Endothelial cell of umbilical vein (primary cell): ENCODE measurements at regions not wholly inside any gene's neighbourhood (a gene's known extent, or its start where the extent isn't known, plus 50 kb on each side); places are given as distances from the start of the nearest gene placed in this dataset.

Experiments
- BruUV-seq: library from RNA; stranded (reverse); fragments of 400-500 nt; replicated peaks from 2 replicates; lab custom pipeline; 2021; lab: Mats Ljungman, UMichigan
- CTCF ChIA-PET: fragments of 300-600, 350-600 bp; sonication (Branson Sonifier 250); formaldehyde crosslinking; loops from one replicate; lab custom pipeline; 2021; ENCODE audit warnings: antibody characterized with exemption, inconsistent platforms; lab: Charles Lee
- POLR2A ChIA-PET: fragments of 300-600, 350-600 bp; sonication (Branson Sonifier 250); formaldehyde crosslinking; loops from one replicate; lab custom pipeline; 2021; ENCODE audit warnings: antibody characterized with exemption, inconsistent platforms; lab: Charles Lee
- DNase-seq: peaks from one replicate; pipeline ENCODE4 v3.0.0-alpha.2; 2011; ENCODE audit warnings: low read depth, low spot score
- FAIRE-seq: peaks from 2 replicates; lab custom pipeline; 2011; peaks lifted over from hg19 to GRCh38; lab: Jason Lieb, UNC
- H2AFZ ChIP-seq: 2 replicates; pipeline ENCODE4 v1.6.0; 2012; ENCODE audit warnings: low read depth, low read length, control low read depth, inconsistent platforms
- H3K27ac ChIP-seq: 2 replicates; pipeline ENCODE4 v1.5.1; 2011; ENCODE audit warnings: low read depth, mild to moderate bottlenecking, control low read depth, low read length, moderate library complexity; ENCODE audit not compliant: insufficient read depth
- H3K27me3 ChIP-seq, 2 experiments: 2 replicates each; pipeline versions ENCODE4 v1.6.0 to v1.6.1; 2011; ENCODE audit warnings: low read length in 2 of 2, mixed read lengths in 1 of 2; ENCODE audit not compliant: control insufficient read depth in 2 of 2, insufficient read depth in 2 of 2
- H3K36me3 ChIP-seq, 2 experiments: 2 replicates in 1 of 2; 3 replicates in 1 of 2; pipeline ENCODE4 v1.5.1; 2011; ENCODE audit warnings: low read length in 2 of 2, mild to moderate bottlenecking in 1 of 2, moderate library complexity in 1 of 2; ENCODE audit not compliant: control insufficient read depth in 2 of 2, insufficient read depth in 2 of 2; ENCODE audit errors: extremely low read depth in 1 of 2
- H3K4me1 ChIP-seq: 3 replicates; pipeline ENCODE4 v1.5.1; 2011; ENCODE audit warnings: mild to moderate bottlenecking, low read length; ENCODE audit not compliant: control insufficient read depth, insufficient read depth; ENCODE audit errors: extremely low read depth
- H3K4me2 ChIP-seq: 2 replicates; pipeline ENCODE4 v1.6.1; 2011; ENCODE audit warnings: low read length, control low read depth, mixed read lengths; ENCODE audit not compliant: insufficient read depth
- H3K4me3 ChIP-seq, 3 experiments: fragments of 200-600 bp in 1 of 3; sonication (generic), shearing (Covaris generic) in 1 of 3; replicated peaks in 1 of 3; 2 replicates each; pipeline ENCODE4 v1.5.1; 2011 to 2016; ENCODE audit warnings: control low read depth in 3 of 3, low read length in 3 of 3, mild to moderate bottlenecking in 2 of 3, inconsistent platforms in 1 of 3, low read depth in 1 of 3, moderate library complexity in 1 of 3; ENCODE audit not compliant: insufficient read depth in 1 of 3
- H3K79me2 ChIP-seq: 2 replicates; pipeline ENCODE4 v1.6.0; 2012; ENCODE audit warnings: low read length, inconsistent platforms; ENCODE audit not compliant: control insufficient read depth, insufficient read depth
- H3K9ac ChIP-seq: replicated peaks from 2 replicates; pipeline ENCODE3; 2011; ENCODE audit warnings: low read length, control low read depth; ENCODE audit not compliant: insufficient read depth; ENCODE audit errors: extremely low read depth
- H3K9me1 ChIP-seq: replicated peaks from 3 replicates; pipeline ENCODE4 v1.6.0; 2011; ENCODE audit warnings: mild to moderate bottlenecking, low read length; ENCODE audit not compliant: control insufficient read depth, insufficient read depth; ENCODE audit errors: extremely low read depth
- H3K9me3 ChIP-seq: replicated peaks from 2 replicates; pipeline ENCODE4 v1.5.1; 2012; ENCODE audit warnings: low read length, inconsistent platforms; ENCODE audit not compliant: control insufficient read depth, insufficient read depth
- H4K20me1 ChIP-seq: replicated peaks from 2 replicates; pipeline ENCODE3; 2011; ENCODE audit warnings: mild to moderate bottlenecking, low read length; ENCODE audit not compliant: control insufficient read depth, insufficient read depth; ENCODE audit errors: extremely low read depth
- EZH2 ChIP-seq: IDR thresholded peaks from 2 replicates; pipeline ENCODE4 v1.6.1; 2012; ENCODE audit warnings: borderline replicate concordance, low read depth, mild to moderate bottlenecking, moderate library complexity, low read length, inconsistent platforms; ENCODE audit not compliant: severe bottlenecking
- FOS ChIP-seq: IDR thresholded peaks from 2 replicates; pipeline ENCODE4 v1.6.1; 2011; ENCODE audit warnings: mild to moderate bottlenecking, low read length, moderate library complexity, borderline replicate concordance; ENCODE audit not compliant: insufficient read depth
- GATA2 ChIP-seq: IDR thresholded peaks from 2 replicates; pipeline ENCODE4 v1.7.0; 2011; ENCODE audit warnings: low read depth, mild to moderate bottlenecking, moderate library complexity, mixed read lengths, low read length; ENCODE audit not compliant: insufficient read length, insufficient read depth
- JUN ChIP-seq: IDR thresholded peaks from 2 replicates; pipeline ENCODE4 v1.6.1; 2011; ENCODE audit warnings: borderline replicate concordance, low read depth; ENCODE audit not compliant: insufficient read length, insufficient read depth
- MYC ChIP-seq: IDR thresholded peaks from one replicate; pipeline ENCODE4 v1.6.1; 2011; ENCODE audit warnings: mild to moderate bottlenecking, low read depth, low read length
- POLR2A ChIP-seq: IDR thresholded peaks from 2 replicates; pipeline ENCODE4 v1.6.1; 2012; ENCODE audit warnings: low read depth, mild to moderate bottlenecking, control low read depth, low read length
- POLR2AphosphoS5 ChIP-seq: IDR thresholded peaks from 2 replicates; pipeline ENCODE4 v1.6.1; 2012; ENCODE audit warnings: low read depth, mild to moderate bottlenecking, control low read depth, low read length, moderate library complexity; ENCODE audit not compliant: insufficient read depth
- dilution Hi-C: fragments of 300-500 bp; cut with MboI; formaldehyde crosslinking; loops from one replicate; pipeline ENCODE4 v1.15.0; 2019; ENCODE audit warnings: low sequenced_read_pairs; ENCODE audit not compliant: extremely low pct_ligation_motif_present
- intact Hi-C: fragments of 100-400 bp; cut with micrococcal nuclease; formaldehyde crosslinking; loops from one replicate; pipeline ENCODE4 v1.10.0; 2022
- TF ChIP-seq, protein P1 (sequence below): IDR thresholded peaks from 2 replicates; pipeline ENCODE4 v1.6.1; 2011; ENCODE audit not compliant: insufficient read depth, insufficient read length
- TF ChIP-seq, protein P2 (sequence below), 2 donors: IDR thresholded peaks; 1 replicate in 1 of 2; 2 replicates in 1 of 2; pipeline ENCODE4 v1.5.1; 2011; ENCODE audit warnings: low read length in 2 of 2, mild to moderate bottlenecking in 2 of 2, moderate library complexity in 2 of 2, control low read depth in 1 of 2, inconsistent platforms in 1 of 2, low read depth in 1 of 2; ENCODE audit not compliant: insufficient read depth in 1 of 2; ENCODE audit errors: extremely low read depth in 1 of 2

DNA sequence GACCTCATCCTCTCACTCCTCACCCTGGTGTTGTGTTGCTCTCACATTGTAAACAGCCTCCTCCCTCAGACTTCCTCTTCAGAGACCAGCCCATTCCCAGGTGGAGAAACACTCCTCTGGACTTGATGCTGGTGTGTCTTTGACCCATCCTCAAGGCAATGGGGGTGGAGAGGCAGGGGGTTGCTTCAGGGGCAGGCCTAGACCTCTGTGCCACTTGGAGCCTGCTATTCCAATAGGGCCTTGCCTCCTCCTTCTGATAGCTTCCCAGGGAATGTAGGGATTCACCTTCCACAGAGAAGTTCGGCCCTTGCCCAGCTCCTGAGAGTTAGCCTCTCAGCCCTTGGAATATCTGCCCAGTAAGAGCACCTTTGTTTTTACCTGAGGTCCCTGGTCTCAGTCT lies 606.6 kb upstream of the CADM1 start:
- ChIA-PET POLR2A (no interaction called here), CTCF (no interaction called here)
- Histone ChIP-seq H3K79me2 (no peaks in the 10 kb centered on the region), H2AFZ (no peak overlapping the region), H3K9ac (no peak overlapping the region), H4K20me1 (no peaks in the 10 kb centered on the region), H3K27me3 (no peaks in the 10 kb centered on the region), H3K9me1 (no peaks in the 10 kb centered on the region), H3K4me3 (no peak overlapping the region), H3K4me1 (no peaks in the 10 kb centered on the region), H3K4me2 (no peak overlapping the region), H3K27ac (no peak overlapping the region), H3K9me3 (no peaks in the 10 kb centered on the region), H3K36me3 (no peaks in the 10 kb centered on the region)
- no peak for DNase-seq
- intact Hi-C loops: no loop called here
- TF ChIP-seq POLR2A (no peak), FOS (no peak), EZH2 (no peak), MYC (no peak), POLR2AphosphoS5 (no peak), GATA2 (no peak), JUN (no peak)
- TF ChIP-seq, protein P1, sequence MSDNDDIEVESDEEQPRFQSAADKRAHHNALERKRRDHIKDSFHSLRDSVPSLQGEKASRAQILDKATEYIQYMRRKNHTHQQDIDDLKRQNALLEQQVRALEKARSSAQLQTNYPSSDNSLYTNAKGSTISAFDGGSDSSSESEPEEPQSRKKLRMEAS: no peak
- TF ChIP-seq, protein P2, sequence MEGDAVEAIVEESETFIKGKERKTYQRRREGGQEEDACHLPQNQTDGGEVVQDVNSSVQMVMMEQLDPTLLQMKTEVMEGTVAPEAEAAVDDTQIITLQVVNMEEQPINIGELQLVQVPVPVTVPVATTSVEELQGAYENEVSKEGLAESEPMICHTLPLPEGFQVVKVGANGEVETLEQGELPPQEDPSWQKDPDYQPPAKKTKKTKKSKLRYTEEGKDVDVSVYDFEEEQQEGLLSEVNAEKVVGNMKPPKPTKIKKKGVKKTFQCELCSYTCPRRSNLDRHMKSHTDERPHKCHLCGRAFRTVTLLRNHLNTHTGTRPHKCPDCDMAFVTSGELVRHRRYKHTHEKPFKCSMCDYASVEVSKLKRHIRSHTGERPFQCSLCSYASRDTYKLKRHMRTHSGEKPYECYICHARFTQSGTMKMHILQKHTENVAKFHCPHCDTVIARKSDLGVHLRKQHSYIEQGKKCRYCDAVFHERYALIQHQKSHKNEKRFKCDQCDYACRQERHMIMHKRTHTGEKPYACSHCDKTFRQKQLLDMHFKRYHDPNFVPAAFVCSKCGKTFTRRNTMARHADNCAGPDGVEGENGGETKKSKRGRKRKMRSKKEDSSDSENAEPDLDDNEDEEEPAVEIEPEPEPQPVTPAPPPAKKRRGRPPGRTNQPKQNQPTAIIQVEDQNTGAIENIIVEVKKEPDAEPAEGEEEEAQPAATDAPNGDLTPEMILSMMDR (IDR thresholded peaks at IDR 0.05; ENCODE audit: extremely low read depth in 1 of 2, insufficient read depth in 1 of 2, low read depth in 1 of 2, low read length in 2 of 2): no peak
- FAIRE-seq: no peak
- no TSS peak for BruUV-seq
- dilution Hi-C loops: no loop called here
